HepG2 (cell line): ENCODE measurements at regions not wholly inside any gene's neighbourhood (a gene's known extent, or its start where the extent isn't known, plus 50 kb on each side); places are given as distances from the start of the nearest gene placed in this dataset.

Source experiments
- ATAC-seq: fragments of 200-7000 bp; cut with Tn5 transposase; 3 replicates; pipeline ENCODE4 v1.9.1; 2020; ENCODE audit warnings: mild to moderate bottlenecking, moderate library complexity
- BruUV-seq: library from RNA; stranded (reverse); fragments of 400-500 nt; replicated peaks from 2 replicates; lab custom pipeline; 2021; lab: Mats Ljungman, UMichigan
- CTCF ChIA-PET: fragments of 300-600 bp; formaldehyde crosslinking; extraction: SDS; loops from one replicate; lab custom pipeline; 2021; ENCODE audit warnings: low total read pairs, inconsistent platforms, low intra/inter-chr PET ratio; lab: Yijun Ruan, JAX
- POLR2A ChIA-PET: fragments of 350-600 bp; sonication (Branson Sonifier 250); formaldehyde crosslinking; loops from one replicate; lab custom pipeline; 2020; ENCODE audit warnings: antibody characterized with exemption, inconsistent platforms; lab: Yijun Ruan, JAX
- DNase-seq: peaks from one replicate; pipeline ENCODE4 v3.0.0-alpha.2; 2015; ENCODE audit warnings: low spot score
- FAIRE-seq: peaks from 3 replicates; lab custom pipeline; 2011; peaks lifted over from hg19 to GRCh38; lab: Jason Lieb, UNC
- H2AFZ ChIP-seq: one replicate; pipeline ENCODE4 v1.6.1; 2011; ENCODE audit warnings: low read length, inconsistent platforms
- H3K27ac ChIP-seq: fragments of 300-600 bp; 3 replicates; pipeline ENCODE4 v1.8.0; 2011; ENCODE audit warnings: mixed run types, mild to moderate bottlenecking, mixed read lengths, low read length, inconsistent platforms; ENCODE audit not compliant: insufficient read depth; ENCODE audit errors: extremely low read length
- H3K27me3 ChIP-seq, 2 experiments: fragments of 200-600 bp in 1 of 2; 2 replicates in 1 of 2; 3 replicates in 1 of 2; pipeline versions ENCODE4 v1.6.0 to v1.8.0; 2011; ENCODE audit warnings: low read length in 2 of 2, mild to moderate bottlenecking in 2 of 2, moderate library complexity in 2 of 2, inconsistent platforms in 1 of 2; ENCODE audit not compliant: insufficient read depth in 2 of 2, control insufficient read depth in 1 of 2
- H3K36me3 ChIP-seq, 2 experiments: fragments of 200-600 bp in 1 of 2; replicated peaks in 1 of 2; 2 replicates in 1 of 2; 3 replicates in 1 of 2; pipeline versions ENCODE4 v1.5.1 to v1.8.0; 2011; ENCODE audit warnings: low read length in 2 of 2, inconsistent platforms in 1 of 2; ENCODE audit not compliant: insufficient read depth in 2 of 2, control insufficient read depth in 1 of 2
- H3K4me1 ChIP-seq: 2 replicates; pipeline ENCODE4 v1.5.1; 2012; ENCODE audit warnings: low read length, inconsistent platforms; ENCODE audit not compliant: insufficient read depth
- H3K4me2 ChIP-seq: 2 replicates; pipeline ENCODE4 v1.6.0; 2011; ENCODE audit warnings: low read depth, low read length, inconsistent platforms
- H3K4me3 ChIP-seq, 3 experiments: fragments of 200-600 bp in 1 of 3; sonication (generic), shearing (Covaris generic) in 1 of 3; replicated peaks in 1 of 3; 2 replicates each; pipeline ENCODE4 v1.5.1; 2011 to 2016; ENCODE audit warnings: low read length in 3 of 3, inconsistent platforms in 2 of 3, low read depth in 2 of 3, mild to moderate bottlenecking in 2 of 3, control low read depth in 1 of 3, mixed read lengths in 1 of 3; ENCODE audit not compliant: insufficient read depth in 1 of 3
- H3K79me2 ChIP-seq: one replicate; pipeline ENCODE4 v1.6.1; 2011; ENCODE audit warnings: low read length, inconsistent platforms; ENCODE audit not compliant: insufficient read depth
- H3K9ac ChIP-seq: 2 replicates; pipeline ENCODE4 v1.6.0; 2011; ENCODE audit warnings: mild to moderate bottlenecking, low read depth, low read length, inconsistent platforms; ENCODE audit not compliant: insufficient read depth
- H3K9me3 ChIP-seq: 2 replicates; pipeline ENCODE4 v1.5.1; 2012; ENCODE audit warnings: mild to moderate bottlenecking, low read length
- H4K20me1 ChIP-seq: 2 replicates; pipeline ENCODE4 v1.6.0; 2011; ENCODE audit warnings: inconsistent platforms, mild to moderate bottlenecking, low read length, moderate library complexity; ENCODE audit not compliant: insufficient read depth
- ERF ChIP-seq: IDR thresholded peaks from 2 replicates; pipeline ENCODE4 v1.6.1; 2018; ENCODE audit warnings: missing biosample characterization, missing genetic modification reagents
- MAFF ChIP-seq: IDR thresholded peaks from 2 replicates; pipeline ENCODE4 v1.6.1; 2011; ENCODE audit warnings: low read depth, low read length, improper control_type of control experiment
- MAFK ChIP-seq, 2 experiments: IDR thresholded peaks in 1 of 2; conservative IDR thresholded peaks in 1 of 2; 2 replicates each; pipeline ENCODE4 v1.6.1; 2011; ENCODE audit warnings: improper control_type of control experiment in 2 of 2, low read length in 2 of 2
- NFE2L2 ChIP-seq: fragments of 150-350 bp; IDR thresholded peaks from 2 replicates; pipeline ENCODE4 v1.6.1; 2014; ENCODE audit warnings: low read length
- RFXANK ChIP-seq: IDR thresholded peaks from 2 replicates; pipeline ENCODE4 v1.6.1; 2016
- TGIF2 ChIP-seq: IDR thresholded peaks from 2 replicates; pipeline ENCODE4 v1.6.1; 2016; ENCODE audit warnings: control low read depth, missing compliant biosample characterization
- TSC22D2 ChIP-seq: sonication (generic); formaldehyde crosslinking; IDR thresholded peaks from 2 replicates; pipeline ENCODE4 v1.5.1; 2020; ENCODE audit warnings: missing genetic modification reagents, mild to moderate bottlenecking, borderline replicate concordance
- ZNF317 ChIP-seq: sonication (generic); formaldehyde crosslinking; IDR thresholded peaks from 2 replicates; pipeline ENCODE4 v1.5.0; 2020; ENCODE audit warnings: mild to moderate bottlenecking, missing genetic modification reagents
- ZNF780A ChIP-seq: sonication (generic); formaldehyde crosslinking; IDR thresholded peaks from 2 replicates; pipeline ENCODE4 v1.8.0; 2022; ENCODE audit warnings: mild to moderate bottlenecking, missing genetic modification reagents, moderate library complexity
- WGBS: methylation state at CpG from one replicate; pipeline ENCODE4 v1.1.6; 2017; ENCODE audit warnings: low lambda C conversion rate; 5-methylcytosine and 5-hydroxymethylcytosine counted together
- in situ Hi-C: cut with HindIII; loops from 2 replicates; pipeline ENCODE4 v1.10.0; 2017; ENCODE audit warnings: low pct_unique_long_range_greater_than_20kb; ENCODE audit not compliant: extremely low pct_ligation_motif_present
- intact Hi-C: fragments of 100-400 bp; cut with micrococcal nuclease; formaldehyde crosslinking; loops from one replicate; pipeline ENCODE4 v1.10.0; 2022; ENCODE audit not compliant: unreplicated experiment
- TF ChIP-seq, protein P1 (sequence below), 2 experiments: sonication (generic) in 1 of 2; formaldehyde crosslinking in 1 of 2; IDR thresholded peaks; 2 replicates each; pipeline versions ENCODE4 v1.4.0 to v1.6.1; 2018 to 2020; ENCODE audit warnings: missing genetic modification reagents in 2 of 2, borderline replicate concordance in 1 of 2, low read depth in 1 of 2, mild to moderate bottlenecking in 1 of 2, missing biosample characterization in 1 of 2

DNA sequence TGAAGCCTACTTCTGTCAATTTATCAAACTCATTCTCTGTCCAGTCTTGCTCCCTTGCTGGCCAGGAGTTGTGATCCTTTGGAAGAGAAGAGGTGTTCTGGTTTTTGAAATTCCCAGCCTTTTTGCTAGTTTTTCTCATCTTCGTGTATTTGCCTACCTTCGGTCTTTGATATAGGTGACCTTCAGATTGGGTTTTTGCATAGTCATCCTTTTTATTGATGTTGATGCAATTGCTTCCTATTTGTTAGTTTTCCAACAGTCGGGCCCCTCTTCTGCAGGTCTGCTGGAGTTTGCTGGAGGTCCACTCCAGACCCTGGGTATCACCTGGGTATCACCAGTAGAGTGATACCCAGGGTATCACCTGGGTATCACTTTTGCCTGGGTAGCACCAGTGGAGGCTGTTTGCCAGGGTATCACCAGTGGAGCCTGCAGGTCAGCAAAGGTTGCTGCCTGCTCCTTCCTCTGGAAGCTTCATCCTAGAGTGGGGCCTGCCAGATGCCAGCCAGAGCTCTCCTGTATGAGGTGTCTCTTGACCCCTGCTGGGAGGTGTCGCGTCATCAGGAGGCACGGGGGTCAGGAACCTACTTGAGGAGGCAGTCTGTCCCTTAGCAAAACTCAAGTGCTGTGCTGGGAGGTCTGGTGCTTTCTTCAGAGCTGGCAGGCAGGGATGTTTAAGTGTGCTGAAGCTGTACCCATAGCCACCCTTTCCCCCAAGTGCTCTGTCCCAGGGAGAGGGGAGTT is 684.2 kb downstream of the PCDH18 start:
- TF ChIP-seq TGIF2 (CRISPR knock-in tag) (no peak), MAFF (peak; percentile 64), RFXANK (CRISPR knock-in tag) (no peak), ZNF780A (no peak), ZNF317 (CRISPR knock-in tag) (no peak), ERF (no peak), TSC22D2 (CRISPR knock-in tag) (no peak), NFE2L2 (peak; percentile 68; the same call in 1 of the 2 replicates), MAFK (conservative IDR thresholded peaks at IDR 0.05 in 1 of 2, IDR thresholded peaks at IDR 0.05 in 1 of 2; ENCODE audit: low read length in 2 of 2) (peak; percentile 72 to 79)
- TF ChIP-seq, protein P1, sequence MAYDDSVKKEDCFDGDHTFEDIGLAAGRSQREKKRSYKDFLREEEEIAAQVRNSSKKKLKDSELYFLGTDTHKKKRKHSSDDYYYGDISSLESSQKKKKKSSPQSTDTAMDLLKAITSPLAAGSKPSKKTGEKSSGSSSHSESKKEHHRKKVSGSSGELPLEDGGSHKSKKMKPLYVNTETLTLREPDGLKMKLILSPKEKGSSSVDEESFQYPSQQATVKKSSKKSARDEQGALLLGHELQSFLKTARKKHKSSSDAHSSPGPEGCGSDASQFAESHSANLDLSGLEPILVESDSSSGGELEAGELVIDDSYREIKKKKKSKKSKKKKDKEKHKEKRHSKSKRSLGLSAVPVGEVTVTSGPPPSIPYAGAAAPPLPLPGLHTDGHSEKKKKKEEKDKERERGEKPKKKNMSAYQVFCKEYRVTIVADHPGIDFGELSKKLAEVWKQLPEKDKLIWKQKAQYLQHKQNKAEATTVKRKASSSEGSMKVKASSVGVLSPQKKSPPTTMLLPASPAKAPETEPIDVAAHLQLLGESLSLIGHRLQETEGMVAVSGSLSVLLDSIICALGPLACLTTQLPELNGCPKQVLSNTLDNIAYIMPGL (CRISPR knock-in tag; IDR thresholded peaks at IDR 0.05; ENCODE audit: borderline replicate concordance in 1 of 2, low read depth in 1 of 2): no peak
- FAIRE-seq (no peak), DNase-seq (no peak), ATAC-seq (no peak)
- CTCF ChIA-PET: no interaction called here
- Histone ChIP-seq H3K27me3 (no peaks in the 10 kb centered on the region), H4K20me1 (no peaks in the 10 kb centered on the region), H3K4me2 (no peak overlapping the region), H3K27ac (no peak overlapping the region), H3K36me3 (no peaks in the 10 kb centered on the region), H3K9ac (no peak overlapping the region), H2AFZ (no peak overlapping the region), H3K4me1 (no peaks in the 10 kb centered on the region), H3K79me2 (no peaks in the 10 kb centered on the region), H3K9me3 (no peaks in the 10 kb centered on the region), H3K4me3 (no peak overlapping the region)
- 42% methylated on average over 3 of the region's 6 CpGs for WGBS
- intact Hi-C loops: no loop called here
- POLR2A ChIA-PET: no interaction called here
- in situ Hi-C loops: no loop called here
- BruUV-seq: no TSS peak
